Muscle of leg (tissue), 3 donors: ENCODE measurements at regions not wholly inside any gene's neighbourhood (a gene's known extent, or its start where the extent isn't known, plus 50 kb on each side); places are given as distances from the start of the nearest gene placed in this dataset.

Experiments
- DNase-seq: peaks from one replicate; pipeline ENCODE4 v3.0.0; 2013
- H3K27ac ChIP-seq: one replicate; pipeline ENCODE4 v1.5.1; 2013; ENCODE audit warnings: mild to moderate bottlenecking, low read length, control low read depth
- H3K27me3 ChIP-seq: one replicate; pipeline ENCODE4 v1.6.1; 2013; ENCODE audit warnings: low read length; ENCODE audit not compliant: control insufficient read depth, insufficient read depth
- H3K36me3 ChIP-seq: one replicate; pipeline ENCODE4 v1.6.1; 2013; ENCODE audit warnings: low read length; ENCODE audit not compliant: control insufficient read depth, insufficient read depth
- H3K4me1 ChIP-seq: one replicate; pipeline ENCODE4 v1.6.1; 2013; ENCODE audit warnings: low read length; ENCODE audit not compliant: control insufficient read depth, insufficient read depth
- H3K4me3 ChIP-seq: one replicate; pipeline ENCODE4 v1.5.1; 2013; ENCODE audit warnings: low read length, control low read depth
- H3K9me3 ChIP-seq: replicated peaks from 2 replicates; pipeline ENCODE4 v1.6.1; 2013; ENCODE audit warnings: low read depth, low read length; ENCODE audit not compliant: control insufficient read depth
- WGBS: methylation state at CpG from one replicate; pipeline ENCODE4 v1.1.5; 2013; ENCODE audit warnings: missing lambda C conversion rate; ENCODE audit not compliant: insufficient coverage; 5-methylcytosine and 5-hydroxymethylcytosine counted together

- no peaks in the 10 kb centered on the region for H3K36me3 ChIP-seq
- no peak overlapping the region for H3K27ac ChIP-seq
- peak; percentile 75 for DNase-seq
- no peaks in the 10 kb centered on the region for H3K9me3 ChIP-seq
- peaks cover 31% of the 10 kb centered on the region for H3K4me1 ChIP-seq
- no peak overlapping the region for H3K4me3 ChIP-seq
- no peaks in the 10 kb centered on the region for H3K27me3 ChIP-seq
These were observed 93.1 kb upstream of the BCAR3 start for GRCh38 chr1:93774707-93775106.

- peak; percentile 40 for DNase-seq
- 75% methylated on average over 1 of the region's 2 CpGs for WGBS
These were observed 91.6 kb upstream of the BCAR3 start for GRCh38 chr1:93773049-93773838.

GRCh38 chr1:93771843-93772242, 90.2 kb upstream of the BCAR3 start:
- H3K27ac ChIP-seq = no peak overlapping the region
- WGBS = 63% methylated on average over 1 of the region's 2 CpGs
- no peak for DNase-seq
- H3K4me3 ChIP-seq = no peak overlapping the region
- no peaks in the 10 kb centered on the region for H3K9me3 ChIP-seq
- H3K4me1 ChIP-seq = peaks cover 49% of the 10 kb centered on the region
- H3K36me3 ChIP-seq = no peaks in the 10 kb centered on the region
- H3K27me3 ChIP-seq = no peaks in the 10 kb centered on the region

More at GRCh38 chr1:93773049-93773838, 91.6 kb upstream of the BCAR3 start:
- H3K36me3 ChIP-seq = no peaks in the 10 kb centered on the region
- H3K9me3 ChIP-seq = no peaks in the 10 kb centered on the region
- peaks cover 46% of the 10 kb centered on the region for H3K4me1 ChIP-seq
- H3K27me3 ChIP-seq = no peaks in the 10 kb centered on the region
- H3K4me3 ChIP-seq = no peak overlapping the region
- H3K27ac ChIP-seq = peak overlapping the region; percentile 29

GRCh38 chr1:93770640-93771039, 89.0 kb upstream of the BCAR3 start:
- Histone ChIP-seq H3K4me3 (no peak overlapping the region), H3K27ac (no peak overlapping the region), H3K36me3 (no peaks in the 10 kb centered on the region), H3K9me3 (no peaks in the 10 kb centered on the region), H3K27me3 (no peaks in the 10 kb centered on the region), H3K4me1 (peaks cover 49% of the 10 kb centered on the region)
- DNase-seq = no peak
- 100% methylated on average over 1 of the region's 2 CpGs for WGBS

- H3K27me3 ChIP-seq = no peaks in the 10 kb centered on the region
- H3K9me3 ChIP-seq = no peaks in the 10 kb centered on the region
- no peak overlapping the region for H3K4me3 ChIP-seq
- 74% methylated on average over 2 of the region's 2 CpGs for WGBS
- no peaks in the 10 kb centered on the region for H3K36me3 ChIP-seq
- peaks cover 46% of the 10 kb centered on the region for H3K4me1 ChIP-seq
- no peak for DNase-seq
- no peak overlapping the region for H3K27ac ChIP-seq
These were observed 88.1 kb upstream of the BCAR3 start for GRCh38 chr1:93769777-93770176.

GRCh38 chr1:93768380-93768863, 86.8 kb upstream of the BCAR3 start:
- H3K4me3 ChIP-seq = no peak overlapping the region
- H3K27me3 ChIP-seq = no peaks in the 10 kb centered on the region
- H3K36me3 ChIP-seq = no peaks in the 10 kb centered on the region
- H3K9me3 ChIP-seq = no peaks in the 10 kb centered on the region
- no peak overlapping the region for H3K27ac ChIP-seq
- peaks cover 39% of the 10 kb centered on the region for H3K4me1 ChIP-seq
- 10% methylated on average over 3 of the region's 6 CpGs for WGBS
- peak; percentile 45 for DNase-seq

GRCh38 chr1:93766451-93766850, 84.8 kb upstream of the BCAR3 start:
- Histone ChIP-seq H3K36me3 (no peaks in the 10 kb centered on the region), H3K27ac (no peak overlapping the region), H3K4me3 (no peak overlapping the region), H3K4me1 (peaks cover 24% of the 10 kb centered on the region), H3K9me3 (no peaks in the 10 kb centered on the region), H3K27me3 (no peaks in the 10 kb centered on the region)
- WGBS = 65% methylated on average over 4 of the region's 7 CpGs
- no peak for DNase-seq

- H3K4me3 ChIP-seq = no peak overlapping the region
These were observed 83.5 kb upstream of the BCAR3 start for GRCh38 chr1:93765099-93765498.

GRCh38 chr1:93764366-93764750, 82.7 kb upstream of the BCAR3 start:
- WGBS = 94% methylated on average over 5 of the region's 5 CpGs
- no peak overlapping the region for H3K27ac ChIP-seq
- H3K4me1 ChIP-seq = peaks cover 15% of the 10 kb centered on the region
- no peaks in the 10 kb centered on the region for H3K27me3 ChIP-seq
- DNase-seq = no peak
- H3K4me3 ChIP-seq = no peak overlapping the region
- no peaks in the 10 kb centered on the region for H3K9me3 ChIP-seq
- H3K36me3 ChIP-seq = no peaks in the 10 kb centered on the region

More at GRCh38 chr1:93765099-93765498, 83.5 kb upstream of the BCAR3 start:
- Histone ChIP-seq H3K27ac (no peak overlapping the region), H3K27me3 (no peaks in the 10 kb centered on the region), H3K36me3 (no peaks in the 10 kb centered on the region), H3K4me1 (peaks cover 22% of the 10 kb centered on the region), H3K9me3 (no peaks in the 10 kb centered on the region)
- no peak for DNase-seq

GRCh38 chr1:93763704-93764365, 82.2 kb upstream of the BCAR3 start:
- H3K9me3 ChIP-seq = no peaks in the 10 kb centered on the region
- no peak overlapping the region for H3K27ac ChIP-seq
- no peaks in the 10 kb centered on the region for H3K27me3 ChIP-seq
- H3K4me3 ChIP-seq = no peak overlapping the region
- no peaks in the 10 kb centered on the region for H3K36me3 ChIP-seq
- peaks cover 12% of the 10 kb centered on the region for H3K4me1 ChIP-seq
- DNase-seq = no peak
- WGBS = 100% methylated on average over 2 of the region's 5 CpGs
